Endothelial cell of umbilical vein (primary cell): ENCODE measurements at regions not wholly inside any gene's neighbourhood (a gene's known extent, or its start where the extent isn't known, plus 50 kb on each side); places are given as distances from the start of the nearest gene placed in this dataset.

Experiments
- BruUV-seq: library from RNA; stranded (reverse); fragments of 400-500 nt; replicated peaks from 2 replicates; lab custom pipeline; 2021; lab: Mats Ljungman, UMichigan
- CTCF ChIA-PET: fragments of 300-600, 350-600 bp; sonication (Branson Sonifier 250); formaldehyde crosslinking; loops from one replicate; lab custom pipeline; 2021; ENCODE audit warnings: antibody characterized with exemption, inconsistent platforms; lab: Charles Lee
- POLR2A ChIA-PET: fragments of 300-600, 350-600 bp; sonication (Branson Sonifier 250); formaldehyde crosslinking; loops from one replicate; lab custom pipeline; 2021; ENCODE audit warnings: antibody characterized with exemption, inconsistent platforms; lab: Charles Lee
- DNase-seq: peaks from one replicate; pipeline ENCODE4 v3.0.0-alpha.2; 2011; ENCODE audit warnings: low read depth, low spot score
- FAIRE-seq: peaks from 2 replicates; lab custom pipeline; 2011; peaks lifted over from hg19 to GRCh38; lab: Jason Lieb, UNC
- H2AFZ ChIP-seq: 2 replicates; pipeline ENCODE4 v1.6.0; 2012; ENCODE audit warnings: low read depth, low read length, control low read depth, inconsistent platforms
- H3K27ac ChIP-seq: 2 replicates; pipeline ENCODE4 v1.5.1; 2011; ENCODE audit warnings: low read depth, mild to moderate bottlenecking, control low read depth, low read length, moderate library complexity; ENCODE audit not compliant: insufficient read depth
- H3K27me3 ChIP-seq, 2 experiments: 2 replicates each; pipeline versions ENCODE4 v1.6.0 to v1.6.1; 2011; ENCODE audit warnings: low read length in 2 of 2, mixed read lengths in 1 of 2; ENCODE audit not compliant: control insufficient read depth in 2 of 2, insufficient read depth in 2 of 2
- H3K36me3 ChIP-seq, 2 experiments: 2 replicates in 1 of 2; 3 replicates in 1 of 2; pipeline ENCODE4 v1.5.1; 2011; ENCODE audit warnings: low read length in 2 of 2, mild to moderate bottlenecking in 1 of 2, moderate library complexity in 1 of 2; ENCODE audit not compliant: control insufficient read depth in 2 of 2, insufficient read depth in 2 of 2; ENCODE audit errors: extremely low read depth in 1 of 2
- H3K4me1 ChIP-seq: 3 replicates; pipeline ENCODE4 v1.5.1; 2011; ENCODE audit warnings: mild to moderate bottlenecking, low read length; ENCODE audit not compliant: control insufficient read depth, insufficient read depth; ENCODE audit errors: extremely low read depth
- H3K4me2 ChIP-seq: 2 replicates; pipeline ENCODE4 v1.6.1; 2011; ENCODE audit warnings: low read length, control low read depth, mixed read lengths; ENCODE audit not compliant: insufficient read depth
- H3K4me3 ChIP-seq, 3 experiments: fragments of 200-600 bp in 1 of 3; sonication (generic), shearing (Covaris generic) in 1 of 3; replicated peaks in 1 of 3; 2 replicates each; pipeline ENCODE4 v1.5.1; 2011 to 2016; ENCODE audit warnings: control low read depth in 3 of 3, low read length in 3 of 3, mild to moderate bottlenecking in 2 of 3, inconsistent platforms in 1 of 3, low read depth in 1 of 3, moderate library complexity in 1 of 3; ENCODE audit not compliant: insufficient read depth in 1 of 3
- H3K79me2 ChIP-seq: 2 replicates; pipeline ENCODE4 v1.6.0; 2012; ENCODE audit warnings: low read length, inconsistent platforms; ENCODE audit not compliant: control insufficient read depth, insufficient read depth
- H3K9ac ChIP-seq: replicated peaks from 2 replicates; pipeline ENCODE3; 2011; ENCODE audit warnings: low read length, control low read depth; ENCODE audit not compliant: insufficient read depth; ENCODE audit errors: extremely low read depth
- H3K9me1 ChIP-seq: replicated peaks from 3 replicates; pipeline ENCODE4 v1.6.0; 2011; ENCODE audit warnings: mild to moderate bottlenecking, low read length; ENCODE audit not compliant: control insufficient read depth, insufficient read depth; ENCODE audit errors: extremely low read depth
- H3K9me3 ChIP-seq: replicated peaks from 2 replicates; pipeline ENCODE4 v1.5.1; 2012; ENCODE audit warnings: low read length, inconsistent platforms; ENCODE audit not compliant: control insufficient read depth, insufficient read depth
- H4K20me1 ChIP-seq: replicated peaks from 2 replicates; pipeline ENCODE3; 2011; ENCODE audit warnings: mild to moderate bottlenecking, low read length; ENCODE audit not compliant: control insufficient read depth, insufficient read depth; ENCODE audit errors: extremely low read depth
- CTCF ChIP-seq, 2 donors: IDR thresholded peaks; 1 replicate in 1 of 2; 2 replicates in 1 of 2; pipeline ENCODE4 v1.5.1; 2011; ENCODE audit warnings: low read length in 2 of 2, mild to moderate bottlenecking in 2 of 2, moderate library complexity in 2 of 2, control low read depth in 1 of 2, inconsistent platforms in 1 of 2, low read depth in 1 of 2; ENCODE audit not compliant: insufficient read depth in 1 of 2; ENCODE audit errors: extremely low read depth in 1 of 2
- EZH2 ChIP-seq: IDR thresholded peaks from 2 replicates; pipeline ENCODE4 v1.6.1; 2012; ENCODE audit warnings: borderline replicate concordance, low read depth, mild to moderate bottlenecking, moderate library complexity, low read length, inconsistent platforms; ENCODE audit not compliant: severe bottlenecking
- FOS ChIP-seq: IDR thresholded peaks from 2 replicates; pipeline ENCODE4 v1.6.1; 2011; ENCODE audit warnings: mild to moderate bottlenecking, low read length, moderate library complexity, borderline replicate concordance; ENCODE audit not compliant: insufficient read depth
- GATA2 ChIP-seq: IDR thresholded peaks from 2 replicates; pipeline ENCODE4 v1.7.0; 2011; ENCODE audit warnings: low read depth, mild to moderate bottlenecking, moderate library complexity, mixed read lengths, low read length; ENCODE audit not compliant: insufficient read length, insufficient read depth
- JUN ChIP-seq: IDR thresholded peaks from 2 replicates; pipeline ENCODE4 v1.6.1; 2011; ENCODE audit warnings: borderline replicate concordance, low read depth; ENCODE audit not compliant: insufficient read length, insufficient read depth
- MAX ChIP-seq: IDR thresholded peaks from 2 replicates; pipeline ENCODE4 v1.6.1; 2011; ENCODE audit not compliant: insufficient read depth, insufficient read length
- MYC ChIP-seq: IDR thresholded peaks from one replicate; pipeline ENCODE4 v1.6.1; 2011; ENCODE audit warnings: mild to moderate bottlenecking, low read depth, low read length
- POLR2A ChIP-seq: IDR thresholded peaks from 2 replicates; pipeline ENCODE4 v1.6.1; 2012; ENCODE audit warnings: low read depth, mild to moderate bottlenecking, control low read depth, low read length
- POLR2AphosphoS5 ChIP-seq: IDR thresholded peaks from 2 replicates; pipeline ENCODE4 v1.6.1; 2012; ENCODE audit warnings: low read depth, mild to moderate bottlenecking, control low read depth, low read length, moderate library complexity; ENCODE audit not compliant: insufficient read depth
- dilution Hi-C: fragments of 300-500 bp; cut with MboI; formaldehyde crosslinking; loops from one replicate; pipeline ENCODE4 v1.15.0; 2019; ENCODE audit warnings: low sequenced_read_pairs; ENCODE audit not compliant: extremely low pct_ligation_motif_present
- intact Hi-C: fragments of 100-400 bp; cut with micrococcal nuclease; formaldehyde crosslinking; loops from one replicate; pipeline ENCODE4 v1.10.0; 2022

- H3K4me3 ChIP-seq, result no peak overlapping the region
- no peak for FAIRE-seq
- BruUV-seq, result no TSS peak
- H3K79me2 ChIP-seq, result no peaks in the 10 kb centered on the region
- no peak overlapping the region for H3K9ac ChIP-seq
- no peaks in the 10 kb centered on the region for H3K27me3 ChIP-seq
- ChIA-PET CTCF (no interaction called here), POLR2A (no interaction called here)
- TF ChIP-seq POLR2A (no peak), MYC (no peak), FOS (no peak), POLR2AphosphoS5 (no peak), JUN (no peak), MAX (no peak), CTCF (IDR thresholded peaks at IDR 0.05; ENCODE audit: extremely low read depth in 1 of 2, insufficient read depth in 1 of 2, low read depth in 1 of 2, low read length in 2 of 2) (no peak), EZH2 (no peak), GATA2 (no peak)
- no peaks in the 10 kb centered on the region for H4K20me1 ChIP-seq
- no peak for DNase-seq
- intact Hi-C loops, result no loop called here
- H3K4me2 ChIP-seq, result no peak overlapping the region
- H3K36me3 ChIP-seq, result no peaks in the 10 kb centered on the region
- no peaks in the 10 kb centered on the region for H3K9me1 ChIP-seq
- dilution Hi-C loops, result no loop called here
- no peaks in the 10 kb centered on the region for H3K4me1 ChIP-seq
- H2AFZ ChIP-seq, result no peak overlapping the region
- peaks cover 6% of the 10 kb centered on the region for H3K9me3 ChIP-seq
- no peak overlapping the region for H3K27ac ChIP-seq
Observed at GRCh38 chr13:85737952-85738351, 61.3 kb downstream of the SLITRK6 start.
